WTC11 (cell line): ENCODE measurements at regions not wholly inside any gene's neighbourhood (a gene's known extent, or its start where the extent isn't known, plus 50 kb on each side); places are given as distances from the start of the nearest gene placed in this dataset.

Experiments used
- CREM ChIP-seq: sonication (generic); formaldehyde crosslinking; IDR thresholded peaks from 2 replicates; pipeline ENCODE4 v1.8.1; 2022; ENCODE audit warnings: mild to moderate bottlenecking, missing genetic modification reagents, moderate library complexity
- ESRRA ChIP-seq: sonication (generic); formaldehyde crosslinking; IDR thresholded peaks from 2 replicates; pipeline ENCODE4 v1.8.1; 2022; ENCODE audit warnings: mild to moderate bottlenecking, missing genetic modification reagents, borderline replicate concordance
- MAX ChIP-seq: sonication (generic); formaldehyde crosslinking; IDR thresholded peaks from 2 replicates; pipeline ENCODE4 v1.8.0; 2022; ENCODE audit warnings: mild to moderate bottlenecking, missing genetic modification reagents
- MYBL2 ChIP-seq: sonication (generic); formaldehyde crosslinking; IDR thresholded peaks from 2 replicates; pipeline ENCODE4 v1.8.1; 2023; ENCODE audit warnings: mild to moderate bottlenecking, moderate library complexity, missing genetic modification reagents
- NR1H2 ChIP-seq: sonication (generic); formaldehyde crosslinking; IDR thresholded peaks from 2 replicates; pipeline ENCODE4 v1.9.0; 2021; ENCODE audit warnings: mild to moderate bottlenecking, moderate library complexity, missing genetic modification reagents
- NR3C1 ChIP-seq: sonication (generic); formaldehyde crosslinking; conservative IDR thresholded peaks from 2 replicates; pipeline ENCODE4 v1.8.1; 2023; ENCODE audit warnings: low read depth, mild to moderate bottlenecking, missing genetic modification reagents
- SMAD4 ChIP-seq: sonication (generic); formaldehyde crosslinking; IDR thresholded peaks from 2 replicates; pipeline ENCODE4 v1.8.0; 2022; ENCODE audit warnings: mild to moderate bottlenecking, missing genetic modification reagents
- SP1 ChIP-seq: sonication (generic); formaldehyde crosslinking; conservative IDR thresholded peaks from 2 replicates; pipeline ENCODE4 v1.8.1; 2022; ENCODE audit warnings: missing genetic modification reagents
- STAT6 ChIP-seq: sonication (generic); formaldehyde crosslinking; conservative IDR thresholded peaks from 2 replicates; pipeline ENCODE4 v1.8.1; 2023; ENCODE audit warnings: mild to moderate bottlenecking, low read depth, missing genetic modification reagents, moderate library complexity
- USF1 ChIP-seq: sonication (generic); formaldehyde crosslinking; IDR thresholded peaks from 2 replicates; pipeline ENCODE4 v1.8.0; 2022; ENCODE audit warnings: mild to moderate bottlenecking, missing genetic modification reagents
- ZNF232 ChIP-seq: sonication (generic); formaldehyde crosslinking; IDR thresholded peaks from 2 replicates; pipeline ENCODE4 v1.8.0; 2022; ENCODE audit warnings: mild to moderate bottlenecking, missing genetic modification reagents
- ZNF263 ChIP-seq: sonication (generic); formaldehyde crosslinking; IDR thresholded peaks from 2 replicates; pipeline ENCODE4 v1.8.1; 2022; ENCODE audit warnings: low read depth, mild to moderate bottlenecking, moderate library complexity, missing genetic modification reagents
- ZNF281 ChIP-seq: sonication (generic); formaldehyde crosslinking; IDR thresholded peaks from 2 replicates; pipeline ENCODE4 v1.8.0; 2023; ENCODE audit warnings: mild to moderate bottlenecking, missing genetic modification reagents
- TF ChIP-seq, protein P1 (sequence below): fragments of 200-600 bp; IDR thresholded peaks from 2 replicates; pipeline ENCODE4 v1.8.0; 2022; ENCODE audit warnings: antibody characterized with exemption

DNA sequence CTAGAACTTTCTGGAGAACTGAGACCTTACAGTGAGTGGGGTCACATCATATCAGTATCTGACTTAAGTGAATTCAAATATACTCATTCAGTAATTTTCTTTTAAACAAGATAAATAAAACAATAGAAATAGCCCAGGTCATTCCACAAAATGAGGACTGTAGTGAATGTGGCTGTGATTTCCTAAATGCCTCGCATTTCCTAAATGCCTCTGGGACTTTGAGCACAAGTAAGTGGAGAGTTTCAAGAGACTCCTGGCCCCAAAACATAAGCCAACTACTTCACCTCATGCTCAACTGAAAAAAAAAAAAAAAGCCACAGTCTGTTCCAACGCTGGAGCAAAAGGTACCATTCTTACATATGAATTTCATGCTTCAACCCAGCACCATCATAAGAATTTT is 81.5 kb downstream of the ZNF281 start:
- TF ChIP-seq USF1 (CRISPR knock-in tag): no peak
- no peak for TF ChIP-seq NR1H2 (CRISPR knock-in tag)
- no peak for TF ChIP-seq ZNF263 (CRISPR knock-in tag)
- TF ChIP-seq MAX (CRISPR knock-in tag): no peak
- TF ChIP-seq MYBL2: no peak
- TF ChIP-seq, protein P1, sequence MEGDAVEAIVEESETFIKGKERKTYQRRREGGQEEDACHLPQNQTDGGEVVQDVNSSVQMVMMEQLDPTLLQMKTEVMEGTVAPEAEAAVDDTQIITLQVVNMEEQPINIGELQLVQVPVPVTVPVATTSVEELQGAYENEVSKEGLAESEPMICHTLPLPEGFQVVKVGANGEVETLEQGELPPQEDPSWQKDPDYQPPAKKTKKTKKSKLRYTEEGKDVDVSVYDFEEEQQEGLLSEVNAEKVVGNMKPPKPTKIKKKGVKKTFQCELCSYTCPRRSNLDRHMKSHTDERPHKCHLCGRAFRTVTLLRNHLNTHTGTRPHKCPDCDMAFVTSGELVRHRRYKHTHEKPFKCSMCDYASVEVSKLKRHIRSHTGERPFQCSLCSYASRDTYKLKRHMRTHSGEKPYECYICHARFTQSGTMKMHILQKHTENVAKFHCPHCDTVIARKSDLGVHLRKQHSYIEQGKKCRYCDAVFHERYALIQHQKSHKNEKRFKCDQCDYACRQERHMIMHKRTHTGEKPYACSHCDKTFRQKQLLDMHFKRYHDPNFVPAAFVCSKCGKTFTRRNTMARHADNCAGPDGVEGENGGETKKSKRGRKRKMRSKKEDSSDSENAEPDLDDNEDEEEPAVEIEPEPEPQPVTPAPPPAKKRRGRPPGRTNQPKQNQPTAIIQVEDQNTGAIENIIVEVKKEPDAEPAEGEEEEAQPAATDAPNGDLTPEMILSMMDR: no peak
- TF ChIP-seq ESRRA (CRISPR knock-in tag): no peak
- TF ChIP-seq ZNF232 (CRISPR knock-in tag): no peak
- TF ChIP-seq ZNF281: no peak
- no peak for TF ChIP-seq SMAD4
- TF ChIP-seq NR3C1 (CRISPR knock-in tag): no peak
- TF ChIP-seq SP1 (CRISPR knock-in tag): no peak
- no peak for TF ChIP-seq STAT6 (CRISPR knock-in tag)
- no peak for TF ChIP-seq CREM (CRISPR knock-in tag)
